Body of pancreas (tissue), 4 donors: ENCODE measurements at regions not wholly inside any gene's neighbourhood (a gene's known extent, or its start where the extent isn't known, plus 50 kb on each side); places are given as distances from the start of the nearest gene placed in this dataset.

Source experiments
- ATAC-seq: fragments of 150-250 bp; one replicate; pipeline ENCODE4 v1.9.1; 2016
- DNase-seq, 4 donors: peaks; one replicate each; pipeline ENCODE4 v3.0.0-alpha.2; 2019
- H3K27ac ChIP-seq, 4 donors: fragments of 200-600 bp; sonication (generic); 1 replicate in 3 of 4; 2 replicates in 1 of 4; pipeline versions ENCODE4 v1.5.1 to v1.6.1; 2016 to 2019; ENCODE audit warnings: mild to moderate bottlenecking in 1 of 4, mixed read lengths in 1 of 4, moderate library complexity in 1 of 4
- H3K27me3 ChIP-seq, 2 donors: fragments of 200-600 bp; sonication (generic); one replicate each; pipeline ENCODE4 v1.6.0; 2016; ENCODE audit warnings: mild to moderate bottlenecking in 1 of 2
- H3K36me3 ChIP-seq, 2 donors: fragments of 200-600 bp; sonication (generic); replicated peaks in 1 of 2; 2 replicates each; pipeline ENCODE4 v1.5.1; 2016; ENCODE audit warnings: low read depth in 2 of 2; ENCODE audit not compliant: insufficient read depth in 1 of 2
- H3K4me1 ChIP-seq: fragments of 200-600 bp; sonication (generic); one replicate; pipeline ENCODE4 v1.6.0; 2016
- H3K4me3 ChIP-seq, 2 donors: fragments of 200-600 bp; sonication (generic); 1 replicate in 1 of 2; 2 replicates in 1 of 2; pipeline ENCODE4 v1.5.1; 2016 to 2019
- H3K9me3 ChIP-seq, 3 donors: fragments of 200-600 bp; sonication (generic); 1 replicate in 2 of 3; 2 replicates in 1 of 3; pipeline ENCODE4 v1.5.1; 2016
- POLR2A ChIP-seq, 3 donors: fragments of 450-650 bp; IDR thresholded peaks; one replicate each; pipeline ENCODE4 v1.6.1; 2016; ENCODE audit warnings: antibody characterized with exemption in 3 of 3, mild to moderate bottlenecking in 2 of 3
- WGBS, 2 donors: methylation state at CpG; one replicate each; pipeline ENCODE4 v1.1.5; 2017; 5-methylcytosine and 5-hydroxymethylcytosine counted together
- intact Hi-C: fragments of 100-400 bp; cut with DNase I; formaldehyde crosslinking; loops from one replicate; pipeline ENCODE4 v1.15.1; 2023
- TF ChIP-seq, protein P1 (sequence below), 7 experiments: fragments of 450-650 bp in 4 of 7; fragments of 200-600 bp in 3 of 7; sonication (generic) in 3 of 7; IDR thresholded peaks; one replicate each; pipeline ENCODE4 v1.5.1; 2016 to 2019; ENCODE audit warnings: antibody characterized with exemption in 7 of 7

DNA sequence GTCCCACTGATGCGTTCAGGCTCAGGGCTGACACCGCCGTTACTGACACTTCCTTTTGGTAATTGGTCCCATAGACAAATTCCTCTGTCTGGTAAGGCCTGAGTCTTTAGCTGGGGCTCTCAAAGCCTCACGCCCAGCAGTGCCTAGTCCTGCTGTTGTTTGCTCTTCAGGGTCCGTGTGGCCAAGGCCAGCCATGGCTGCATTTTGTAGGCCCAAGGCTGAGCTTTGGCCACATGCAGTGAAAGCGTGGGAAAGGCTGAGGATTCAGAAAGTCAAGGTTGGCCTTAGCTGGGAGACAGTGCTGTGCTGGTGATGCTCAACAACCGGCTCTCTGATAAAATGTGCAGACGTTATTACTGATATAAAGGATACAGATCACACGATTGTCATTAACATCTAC, 63.5 kb upstream of the C1orf174 start:
- WGBS, 2 donors, result 75 to 76% methylated on average over 8 to 9 of the region's 9 CpGs
- H3K4me3 ChIP-seq, result no peak overlapping the region

DNA sequence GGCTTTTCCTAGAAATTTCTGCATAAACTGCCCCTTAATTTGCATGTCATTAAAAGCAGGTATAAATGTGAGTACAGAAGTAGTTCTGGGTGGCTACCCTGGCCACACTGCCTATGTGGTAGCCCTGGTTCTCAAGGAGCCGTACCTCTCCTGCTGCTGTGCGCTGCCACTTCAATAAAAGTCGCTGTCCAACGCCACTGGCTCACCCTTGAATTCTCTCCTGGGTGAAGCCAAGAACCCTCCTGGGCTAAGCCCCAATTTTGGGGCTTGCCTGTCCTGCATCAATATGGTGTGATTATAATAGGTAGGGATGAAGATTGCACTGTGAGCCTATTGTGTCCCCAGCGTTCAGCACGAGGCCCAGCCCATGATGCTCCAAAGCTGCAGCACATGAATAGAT, 65.6 kb upstream of the C1orf174 start:
- H3K9me3 ChIP-seq, result no peaks in the 10 kb centered on the region
- TF ChIP-seq, protein P1, sequence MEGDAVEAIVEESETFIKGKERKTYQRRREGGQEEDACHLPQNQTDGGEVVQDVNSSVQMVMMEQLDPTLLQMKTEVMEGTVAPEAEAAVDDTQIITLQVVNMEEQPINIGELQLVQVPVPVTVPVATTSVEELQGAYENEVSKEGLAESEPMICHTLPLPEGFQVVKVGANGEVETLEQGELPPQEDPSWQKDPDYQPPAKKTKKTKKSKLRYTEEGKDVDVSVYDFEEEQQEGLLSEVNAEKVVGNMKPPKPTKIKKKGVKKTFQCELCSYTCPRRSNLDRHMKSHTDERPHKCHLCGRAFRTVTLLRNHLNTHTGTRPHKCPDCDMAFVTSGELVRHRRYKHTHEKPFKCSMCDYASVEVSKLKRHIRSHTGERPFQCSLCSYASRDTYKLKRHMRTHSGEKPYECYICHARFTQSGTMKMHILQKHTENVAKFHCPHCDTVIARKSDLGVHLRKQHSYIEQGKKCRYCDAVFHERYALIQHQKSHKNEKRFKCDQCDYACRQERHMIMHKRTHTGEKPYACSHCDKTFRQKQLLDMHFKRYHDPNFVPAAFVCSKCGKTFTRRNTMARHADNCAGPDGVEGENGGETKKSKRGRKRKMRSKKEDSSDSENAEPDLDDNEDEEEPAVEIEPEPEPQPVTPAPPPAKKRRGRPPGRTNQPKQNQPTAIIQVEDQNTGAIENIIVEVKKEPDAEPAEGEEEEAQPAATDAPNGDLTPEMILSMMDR (IDR thresholded peaks at IDR 0.05), result no peak
- no peak for TF ChIP-seq POLR2A (IDR thresholded peaks at IDR 0.05)
- intact Hi-C loops, result no loop called here
- DNase-seq (no peak), ATAC-seq (no peak)
- no peaks in the 10 kb centered on the region for H3K27me3 ChIP-seq
- H3K36me3 ChIP-seq, result no peaks in the 10 kb centered on the region
- 85 to 89% methylated on average over 4 to 6 of the region's 6 CpGs for WGBS, 2 donors
- no peak overlapping the region for H3K27ac ChIP-seq
- no peak overlapping the region for H3K4me3 ChIP-seq
- no peaks in the 10 kb centered on the region for H3K4me1 ChIP-seq

More for the DNA sequence above, 63.5 kb upstream of the C1orf174 start:
- no peaks in the 10 kb centered on the region for H3K27me3 ChIP-seq
- no peak overlapping the region for H3K27ac ChIP-seq
- TF ChIP-seq, protein P1 (IDR thresholded peaks at IDR 0.05), result no peak
- TF ChIP-seq POLR2A (IDR thresholded peaks at IDR 0.05), result no peak
- ATAC-seq (no peak), DNase-seq (no peak)
- no peaks in the 10 kb centered on the region for H3K9me3 ChIP-seq
- H3K4me1 ChIP-seq, result no peaks in the 10 kb centered on the region
- H3K36me3 ChIP-seq, result no peaks in the 10 kb centered on the region
- intact Hi-C loops, result no loop called here

DNA sequence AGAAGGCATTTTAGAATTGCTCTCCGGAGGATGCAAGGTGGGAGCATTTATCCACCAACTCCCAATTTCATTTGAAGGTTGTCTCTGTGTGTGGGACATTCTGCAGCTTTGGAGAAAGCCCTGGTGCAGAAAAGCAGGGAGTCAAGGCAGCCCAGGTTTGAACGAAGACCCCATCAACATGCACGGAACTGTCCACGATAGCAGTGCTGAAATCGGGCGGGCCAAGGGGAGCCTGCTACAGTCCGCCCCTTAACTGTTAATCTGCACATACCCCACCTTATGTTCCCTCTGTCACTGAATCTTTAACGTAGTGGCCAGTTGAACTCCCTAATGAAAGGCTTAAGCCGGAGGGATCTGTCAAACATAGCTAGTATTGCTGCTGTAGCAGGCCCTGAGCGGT, 68.8 kb upstream of the C1orf174 start:
- intact Hi-C loops, result no loop called here
- 32 to 62% methylated on average over 9 to 10 of the region's 10 CpGs for WGBS, 2 donors
- ATAC-seq, result no peak
- Histone ChIP-seq H3K4me3 (no peak overlapping the region), H3K27me3 (no peaks in the 10 kb centered on the region), H3K4me1 (no peaks in the 10 kb centered on the region), H3K36me3 (no peaks in the 10 kb centered on the region), H3K27ac (no peak overlapping the region), H3K9me3 (no peaks in the 10 kb centered on the region)
- no peak for DNase-seq
- TF ChIP-seq POLR2A (IDR thresholded peaks at IDR 0.05), result no peak
- TF ChIP-seq, protein P1 (IDR thresholded peaks at IDR 0.05), result no peak

DNA sequence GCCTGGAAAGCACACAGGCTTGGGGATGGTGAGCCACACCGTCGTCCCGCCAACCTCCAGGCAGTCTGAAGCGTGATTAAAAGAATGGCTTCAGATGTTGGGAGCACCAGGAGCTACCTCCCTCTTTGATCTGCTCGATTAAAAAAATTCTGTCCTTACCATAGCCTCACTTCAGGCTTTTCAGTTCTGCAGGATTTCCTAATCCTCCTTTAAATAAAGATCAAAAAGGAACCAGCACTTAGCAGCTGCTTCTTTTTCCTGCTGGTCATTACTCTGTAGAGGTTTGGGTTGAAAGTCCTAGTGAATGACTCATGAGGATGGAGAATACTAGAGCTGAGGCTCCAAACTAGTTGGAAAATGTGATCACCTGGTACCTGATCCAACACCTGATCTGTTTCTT, 71.9 kb upstream of the C1orf174 start:
- no peaks in the 10 kb centered on the region for H3K27me3 ChIP-seq
- no peaks in the 10 kb centered on the region for H3K9me3 ChIP-seq
- TF ChIP-seq POLR2A (IDR thresholded peaks at IDR 0.05), result no peak
- TF ChIP-seq, protein P1 (IDR thresholded peaks at IDR 0.05), result no peak
- no peaks in the 10 kb centered on the region for H3K4me1 ChIP-seq
- H3K27ac ChIP-seq, result no peak overlapping the region
- no peaks in the 10 kb centered on the region for H3K36me3 ChIP-seq
- WGBS, 2 donors, result 54 to 63% methylated on average over 5 of the region's 5 CpGs
- H3K4me3 ChIP-seq, result no peak overlapping the region
- DNase-seq, result no peak
- intact Hi-C loops, result no loop called here
- ATAC-seq, result no peak

DNA sequence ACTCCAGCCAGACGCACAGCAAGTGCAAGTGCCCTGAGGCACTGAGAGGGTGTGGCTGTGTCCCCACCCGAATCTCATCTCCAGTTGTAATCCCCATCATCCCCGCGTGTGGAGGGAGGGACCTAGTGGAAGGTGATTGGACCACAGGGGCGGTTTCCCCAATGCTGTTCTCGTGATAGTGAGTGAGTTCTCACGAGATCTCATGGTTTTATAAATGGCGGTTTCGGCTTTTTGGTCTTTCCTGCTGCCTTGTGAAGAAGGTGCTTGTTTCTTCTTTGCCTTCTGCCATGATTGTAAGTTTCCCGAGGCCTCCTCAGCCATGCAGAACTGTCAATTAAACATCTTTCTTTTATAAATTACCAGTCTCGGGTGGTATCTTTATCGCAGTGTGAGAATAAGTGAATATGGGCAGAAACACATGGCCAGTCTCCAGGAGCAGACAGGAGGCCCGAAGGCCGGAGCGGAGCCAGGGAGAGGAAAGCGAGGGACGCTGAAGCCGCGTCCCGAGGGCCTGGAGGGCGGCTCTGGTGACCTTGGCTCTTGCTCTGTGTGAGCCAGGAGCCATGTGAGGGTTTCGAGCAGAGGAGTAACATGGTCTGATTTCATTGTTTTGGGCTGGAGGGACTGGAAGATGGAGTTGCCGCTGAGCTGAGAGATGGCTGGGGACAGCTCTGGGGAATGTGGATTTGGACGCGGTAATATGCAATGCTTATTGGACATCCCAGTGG, 76.0 kb upstream of the C1orf174 start:
- Histone ChIP-seq H3K4me1 (no peaks in the 10 kb centered on the region), H3K27me3 (no peaks in the 10 kb centered on the region), H3K36me3 (no peaks in the 10 kb centered on the region), H3K27ac (no peak overlapping the region), H3K4me3 (no peak overlapping the region), H3K9me3 (no peaks in the 10 kb centered on the region)
- 66 to 73% methylated on average over 25 of the region's 25 CpGs for WGBS, 2 donors
- ATAC-seq (no peak), DNase-seq (no peak)
- intact Hi-C loops, result no loop called here
- no peak for TF ChIP-seq POLR2A (IDR thresholded peaks at IDR 0.05)
- TF ChIP-seq, protein P1 (IDR thresholded peaks at IDR 0.05), result no peak
